Liver (tissue), 8 donors: ENCODE measurements at regions not wholly inside any gene's neighbourhood (a gene's known extent, or its start where the extent isn't known, plus 50 kb on each side); places are given as distances from the start of the nearest gene placed in this dataset.

ENCODE experiments used
- DNase-seq: peaks from one replicate; pipeline ENCODE4 v3.0.0-alpha.2; 2017; ENCODE audit warnings: low spot score
- H3K27ac ChIP-seq, 2 donors: one replicate each; pipeline ENCODE4 v1.7.0; 2013; ENCODE audit warnings: inconsistent platforms in 2 of 2, low read length in 2 of 2, control low read depth in 1 of 2, low read depth in 1 of 2, mild to moderate bottlenecking in 1 of 2
- H3K27me3 ChIP-seq, 4 donors: one replicate each; pipeline versions ENCODE4 v1.6.1 to v1.7.0; 2013; ENCODE audit warnings: low read length in 3 of 4, inconsistent platforms in 1 of 4, mild to moderate bottlenecking in 1 of 4, moderate library complexity in 1 of 4; ENCODE audit not compliant: control insufficient read depth in 4 of 4, insufficient read depth in 4 of 4
- H3K36me3 ChIP-seq, 4 donors: one replicate each; pipeline versions ENCODE4 v1.6.1 to v1.7.0; 2013; ENCODE audit warnings: low read length in 3 of 4, mild to moderate bottlenecking in 3 of 4, low read depth in 1 of 4, moderate library complexity in 1 of 4; ENCODE audit not compliant: control insufficient read depth in 4 of 4, insufficient read depth in 3 of 4
- H3K4me1 ChIP-seq, 4 donors: one replicate each; pipeline versions ENCODE4 v1.6.1 to v1.7.0; 2013; ENCODE audit warnings: low read length in 3 of 4, mild to moderate bottlenecking in 3 of 4, moderate library complexity in 1 of 4; ENCODE audit not compliant: control insufficient read depth in 4 of 4, insufficient read depth in 4 of 4
- H3K4me3 ChIP-seq, 3 donors: one replicate each; pipeline versions ENCODE4 v1.6.1 to v1.7.0; 2013; ENCODE audit warnings: low read length in 3 of 3, control low read depth in 1 of 3, low read depth in 1 of 3, mild to moderate bottlenecking in 1 of 3
- H3K9ac ChIP-seq, 2 donors: one replicate each; pipeline ENCODE4 v1.7.0; 2013; ENCODE audit warnings: low read length in 2 of 2, mild to moderate bottlenecking in 2 of 2, moderate library complexity in 2 of 2, control low read depth in 1 of 2, low read depth in 1 of 2
- H3K9me3 ChIP-seq, 4 donors: one replicate each; pipeline versions ENCODE4 v1.6.1 to v1.7.0; 2013; ENCODE audit warnings: low read length in 3 of 4; ENCODE audit not compliant: control insufficient read depth in 4 of 4
- CTCF ChIP-seq: fragments of 150-350 bp; IDR thresholded peaks from 2 replicates; pipeline ENCODE4 v1.5.1; 2017; ENCODE audit warnings: improper control_type of control experiment, low read depth, low read length; ENCODE audit not compliant: missing input control
- EGR1 ChIP-seq, 2 donors: IDR thresholded peaks; 2 replicates each; pipeline ENCODE4 v1.6.1; 2016 to 2018; ENCODE audit warnings: antibody characterized with exemption in 2 of 2, low read depth in 2 of 2
- FOXA1 ChIP-seq: IDR thresholded peaks from 2 replicates; pipeline ENCODE4 v1.6.1; 2016; ENCODE audit warnings: antibody characterized with exemption
- FOXA2 ChIP-seq: IDR thresholded peaks from 2 replicates; pipeline ENCODE4 v1.6.1; 2016; ENCODE audit warnings: antibody characterized with exemption
- GABPA ChIP-seq, 2 donors: IDR thresholded peaks in 1 of 2; conservative IDR thresholded peaks in 1 of 2; 2 replicates each; pipeline ENCODE4 v1.6.1; 2016; ENCODE audit warnings: antibody characterized with exemption in 2 of 2, mild to moderate bottlenecking in 1 of 2, moderate library complexity in 1 of 2
- HNF4A ChIP-seq, 2 donors: conservative IDR thresholded peaks; 2 replicates each; pipeline ENCODE4 v1.6.1; 2016; ENCODE audit warnings: antibody characterized with exemption in 2 of 2, mild to moderate bottlenecking in 2 of 2
- HNF4G ChIP-seq: IDR thresholded peaks from 2 replicates; pipeline ENCODE4 v1.6.1; 2016; ENCODE audit warnings: antibody characterized with exemption
- JUND ChIP-seq, 2 donors: IDR thresholded peaks; 2 replicates each; pipeline ENCODE4 v1.6.1; 2016; ENCODE audit warnings: antibody characterized with exemption in 2 of 2
- MAX ChIP-seq: IDR thresholded peaks from 2 replicates; pipeline ENCODE4 v1.6.1; 2016; ENCODE audit warnings: antibody characterized with exemption
- NR2F2 ChIP-seq: IDR thresholded peaks from 2 replicates; pipeline ENCODE4 v1.6.1; 2016; ENCODE audit warnings: antibody characterized with exemption
- RAD21 ChIP-seq, 2 donors: IDR thresholded peaks; 2 replicates each; pipeline ENCODE4 v1.6.1; 2016; ENCODE audit warnings: antibody characterized with exemption in 2 of 2, mild to moderate bottlenecking in 2 of 2
- REST ChIP-seq: IDR thresholded peaks from 2 replicates; pipeline ENCODE4 v1.6.1; 2016; ENCODE audit warnings: antibody characterized with exemption, mild to moderate bottlenecking
- RXRA ChIP-seq, 2 donors: IDR thresholded peaks; 2 replicates each; pipeline ENCODE4 v1.6.1; 2017 to 2018; ENCODE audit warnings: antibody characterized with exemption in 2 of 2, mild to moderate bottlenecking in 1 of 2
- SP1 ChIP-seq: IDR thresholded peaks from 2 replicates; pipeline ENCODE4 v1.6.1; 2018; ENCODE audit warnings: antibody characterized with exemption, mild to moderate bottlenecking
- TAF1 ChIP-seq: conservative IDR thresholded peaks from 2 replicates; pipeline ENCODE4 v1.6.1; 2016; ENCODE audit warnings: antibody characterized with exemption, mild to moderate bottlenecking
- YY1 ChIP-seq: IDR thresholded peaks from 2 replicates; pipeline ENCODE4 v1.6.1; 2016; ENCODE audit warnings: antibody characterized with exemption, mild to moderate bottlenecking
- ZBTB33 ChIP-seq: IDR thresholded peaks from 2 replicates; pipeline ENCODE4 v1.6.1; 2016; ENCODE audit warnings: antibody characterized with exemption
- WGBS: extraction: QIAGEN DNeasy Blood & Tissue Kit; methylation state at CpG from one replicate; pipeline ENCODE4 v1.1.7; 2013; 5-methylcytosine and 5-hydroxymethylcytosine counted together
- TF ChIP-seq, protein P1 (sequence below): IDR thresholded peaks from 2 replicates; pipeline ENCODE4 v1.6.1; 2016; ENCODE audit warnings: antibody characterized with exemption
- donor health status: healthy.
- donor health status: healthy.
- donor health status: healthy.
- donor health status: healthy.
- donor health status: healthy.

DNA sequence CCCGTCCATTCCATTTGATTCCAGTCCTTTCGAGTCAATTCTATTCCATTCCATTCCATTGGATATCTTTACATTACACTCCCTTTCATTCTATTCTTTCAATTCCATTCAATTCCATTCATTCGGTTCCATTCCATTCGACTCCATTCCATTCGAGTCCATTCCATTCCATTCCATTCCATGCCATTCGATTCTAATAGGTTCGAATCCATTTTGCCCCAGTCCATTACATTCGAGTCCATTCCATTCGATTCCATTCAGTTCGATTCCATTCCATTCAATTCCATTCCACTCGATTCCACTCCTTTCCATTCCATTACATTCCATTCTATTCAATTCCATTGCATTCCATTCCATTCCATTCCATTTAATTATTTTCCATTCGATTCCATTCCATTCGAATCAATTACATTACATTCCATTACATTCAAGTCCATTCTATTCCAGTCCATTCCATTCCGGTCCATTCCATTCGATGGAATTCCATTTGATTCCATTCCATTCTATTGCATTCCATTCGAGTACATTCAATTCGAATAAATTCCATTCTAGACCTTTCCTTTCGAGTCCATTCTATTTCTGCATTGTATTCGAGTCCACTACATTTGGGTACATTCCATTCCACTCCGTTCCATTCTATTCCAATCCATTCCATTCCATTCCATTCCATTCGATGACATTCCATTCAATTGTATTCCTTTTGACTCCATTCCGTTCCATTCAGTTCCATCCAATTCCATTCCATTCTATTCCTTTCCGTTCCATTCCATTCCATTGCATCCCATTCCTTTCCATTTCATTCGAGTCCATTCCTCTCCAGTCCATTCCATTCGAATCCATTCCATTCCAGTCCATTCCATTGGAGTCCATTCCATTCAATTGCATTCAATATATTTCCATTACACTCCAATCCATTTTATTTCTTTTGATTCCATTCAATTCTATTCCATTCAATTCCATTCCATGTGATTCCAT lies 2604.8 kb upstream of the TPTE start:
- H3K4me3 ChIP-seq = peak overlapping the region in 2 of 3 donors; percentile 0 to 75
- no peak overlapping the region for H3K27ac ChIP-seq
- DNase-seq = no peak
- no peaks in the 10 kb centered on the region for H3K36me3 ChIP-seq
- TF ChIP-seq HNF4G (no peak), TAF1 (no peak), HNF4A (conservative IDR thresholded peaks at IDR 0.05) (no peak), FOXA2 (no peak), CTCF (no peak), GABPA (IDR thresholded peaks at IDR 0.05 in 1 of 2, conservative IDR thresholded peaks at IDR 0.05 in 1 of 2) (no peak), RAD21 (IDR thresholded peaks at IDR 0.05) (no peak), FOXA1 (no peak), SP1 (no peak), ZBTB33 (no peak), EGR1 (IDR thresholded peaks at IDR 0.05; ENCODE audit: low read depth in 2 of 2) (no peak), MAX (no peak), RXRA (IDR thresholded peaks at IDR 0.05) (no peak), JUND (IDR thresholded peaks at IDR 0.05) (no peak), NR2F2 (no peak), YY1 (no peak), REST (no peak)
- TF ChIP-seq, protein P1, sequence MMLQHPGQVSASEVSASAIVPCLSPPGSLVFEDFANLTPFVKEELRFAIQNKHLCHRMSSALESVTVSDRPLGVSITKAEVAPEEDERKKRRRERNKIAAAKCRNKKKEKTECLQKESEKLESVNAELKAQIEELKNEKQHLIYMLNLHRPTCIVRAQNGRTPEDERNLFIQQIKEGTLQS = no peak
- 69% methylated on average over 25 of the region's 25 CpGs for WGBS
- H3K27me3 ChIP-seq = no peaks in the 10 kb centered on the region
- peaks cover 0 to 46% (median 27%) of the 10 kb centered on the region in 4 donors for H3K9me3 ChIP-seq
- H3K4me1 ChIP-seq = no peaks in the 10 kb centered on the region
- no peak overlapping the region for H3K9ac ChIP-seq
